ENCODE measurements at regions not wholly inside any gene's neighbourhood (a gene's known extent, or its start where the extent isn't known, plus 50 kb on each side); places are given as distances from the start of the nearest gene placed in this dataset.
"Not testable (repeated sequence)": the region's sequence is repeated elsewhere in the genome, so short reads cannot be mapped to it uniquely, and the experiment has no call there.

GRCh38 chr5:102049517-102049916 is 246.6 kb downstream of the SLCO4C1 start:
- no peak for TF ChIP-seq CTCF (conservative IDR thresholded peaks at IDR 0.05; ENCODE audit: control insufficient read depth, insufficient read depth, low read depth, low read length)
- H3K4me3 ChIP-seq (ENCODE audit: control insufficient read depth, low read depth, low read length) = no peak overlapping the region

GRCh38 chr5:102048940-102049339 is 247.1 kb downstream of the SLCO4C1 start:
- no peak overlapping the region for H3K4me3 ChIP-seq (ENCODE audit: control insufficient read depth, low read depth, low read length)
- TF ChIP-seq CTCF (conservative IDR thresholded peaks at IDR 0.05; ENCODE audit: control insufficient read depth, insufficient read depth, low read depth, low read length) = no peak
- no peak for DNase-seq (ENCODE audit: low read depth)

More at GRCh38 chr5:102049517-102049916, 246.6 kb downstream of the SLCO4C1 start:
- DNase-seq (ENCODE audit: low read depth) = no peak

- not testable (repeated sequence) for H3K4me3 ChIP-seq (ENCODE audit: control insufficient read depth, low read depth, low read length)
Measured at GRCh38 chr5:102047073-102047472, 249.0 kb downstream of the SLCO4C1 start.

GRCh38 chr5:102040326-102040725 is 255.8 kb downstream of the SLCO4C1 start:
- H3K4me3 ChIP-seq (ENCODE audit: control insufficient read depth, low read depth, low read length) = no peak overlapping the region
- TF ChIP-seq CTCF (conservative IDR thresholded peaks at IDR 0.05; ENCODE audit: control insufficient read depth, insufficient read depth, low read depth, low read length) = no peak
- no peak for DNase-seq (ENCODE audit: low read depth)

More at GRCh38 chr5:102047073-102047472, 249.0 kb downstream of the SLCO4C1 start:
- DNase-seq (ENCODE audit: low read depth) = not testable (repeated sequence)

GRCh38 chr5:102036927-102037326 is 259.2 kb downstream of the SLCO4C1 start:
- no peak for DNase-seq (ENCODE audit: low read depth)
- no peak overlapping the region for H3K4me3 ChIP-seq (ENCODE audit: control insufficient read depth, low read depth, low read length)
- no peak for TF ChIP-seq CTCF (conservative IDR thresholded peaks at IDR 0.05; ENCODE audit: control insufficient read depth, insufficient read depth, low read depth, low read length)

GRCh38 chr5:102031711-102032110 is 264.4 kb downstream of the SLCO4C1 start:
- DNase-seq (ENCODE audit: low read depth) = no peak
- no peak overlapping the region for H3K4me3 ChIP-seq (ENCODE audit: control insufficient read depth, low read depth, low read length)
- no peak for TF ChIP-seq CTCF (conservative IDR thresholded peaks at IDR 0.05; ENCODE audit: control insufficient read depth, insufficient read depth, low read depth, low read length)

GRCh38 chr5:102018690-102019089 is 277.4 kb downstream of the SLCO4C1 start:
- no peak for DNase-seq (ENCODE audit: low read depth)
- H3K4me3 ChIP-seq (ENCODE audit: control insufficient read depth, low read depth, low read length) = no peak overlapping the region
- TF ChIP-seq CTCF (conservative IDR thresholded peaks at IDR 0.05; ENCODE audit: control insufficient read depth, insufficient read depth, low read depth, low read length) = no peak

All from fibroblast of mammary gland (primary cell).